Skeletal muscle satellite cell (primary cell): ENCODE measurements at regions not wholly inside any gene's neighbourhood (a gene's known extent, or its start where the extent isn't known, plus 50 kb on each side); places are given as distances from the start of the nearest gene placed in this dataset.

Experiments used
- H3K27me3 ChIP-seq: 2 replicates; pipeline ENCODE4 v1.7.0; 2013; ENCODE audit warnings: low read length; ENCODE audit not compliant: control insufficient read depth, insufficient read depth
- H3K36me3 ChIP-seq: 2 replicates; pipeline ENCODE4 v1.7.0; 2013; ENCODE audit warnings: mild to moderate bottlenecking, control low read depth, low read length; ENCODE audit not compliant: insufficient read depth
- H3K4me1 ChIP-seq: 2 replicates; pipeline ENCODE4 v1.7.0; 2013; ENCODE audit warnings: low read length; ENCODE audit not compliant: control insufficient read depth, insufficient read depth
- H3K4me2 ChIP-seq: 2 replicates; pipeline ENCODE4 v1.7.0; 2013; ENCODE audit warnings: mild to moderate bottlenecking, low read length
- H3K4me3 ChIP-seq: 2 replicates; pipeline ENCODE4 v1.7.0; 2013; ENCODE audit warnings: low read length
- H3K9ac ChIP-seq: 2 replicates; pipeline ENCODE4 v1.7.0; 2013; ENCODE audit warnings: mild to moderate bottlenecking, low read depth, low read length, moderate library complexity
- H3K9me3 ChIP-seq: replicated peaks from 2 replicates; pipeline ENCODE4 v1.7.0; 2013; ENCODE audit warnings: mild to moderate bottlenecking, control low read depth, low read length

DNA sequence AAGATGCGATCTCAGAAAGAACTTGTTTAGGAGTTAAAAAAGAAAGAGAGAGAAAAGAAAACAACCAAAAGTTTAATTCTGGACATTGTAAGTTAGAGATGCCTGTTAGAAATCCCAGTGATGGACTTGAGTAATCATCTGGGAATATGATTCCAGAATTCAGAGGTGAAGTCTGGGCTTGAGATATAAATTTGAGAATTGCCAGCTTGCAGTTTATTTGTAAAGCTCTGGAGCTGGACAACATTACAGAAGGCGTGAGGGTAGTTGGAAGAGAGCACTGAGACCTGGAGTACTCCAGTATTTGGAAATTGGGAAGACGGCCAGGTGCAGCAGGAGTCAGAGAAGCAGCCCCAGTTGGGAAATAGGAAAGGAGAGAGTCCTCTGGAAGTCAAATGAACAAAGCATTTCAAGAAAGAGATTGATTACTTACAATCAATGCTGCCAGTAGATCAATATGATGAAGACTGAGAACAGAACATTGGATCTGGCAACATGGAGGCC, 128.8 kb upstream of the ARHGAP28 start:
- Histone ChIP-seq H3K4me3 (no peak overlapping the region), H3K27me3 (no peaks in the 10 kb centered on the region), H3K4me2 (no peak overlapping the region), H3K36me3 (no peaks in the 10 kb centered on the region), H3K9ac (no peak overlapping the region), H3K9me3 (no peaks in the 10 kb centered on the region), H3K4me1 (no peaks in the 10 kb centered on the region)

DNA sequence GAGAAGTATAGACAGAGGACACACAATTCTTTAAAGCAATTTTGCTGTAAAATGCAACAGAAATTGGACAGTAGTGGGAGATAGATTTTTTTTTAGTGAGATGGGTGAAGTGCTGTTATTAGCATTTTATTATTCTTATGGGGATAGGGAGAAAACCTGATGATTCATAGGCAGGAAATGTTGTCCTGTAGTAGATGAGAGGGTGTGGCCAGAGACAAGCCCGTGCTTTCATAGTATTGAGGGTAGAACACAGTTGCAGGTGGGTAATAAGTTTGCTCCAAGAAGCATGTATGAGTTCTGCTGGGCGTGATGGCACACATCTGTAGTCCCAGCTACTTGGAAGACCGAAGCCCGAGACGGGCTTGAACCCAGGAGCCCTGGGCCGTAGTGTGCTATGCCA, 128.3 kb upstream of the ARHGAP28 start:
- Histone ChIP-seq H3K36me3 (no peaks in the 10 kb centered on the region), H3K4me1 (no peaks in the 10 kb centered on the region), H3K4me2 (no peak overlapping the region), H3K9me3 (no peaks in the 10 kb centered on the region), H3K9ac (no peak overlapping the region), H3K4me3 (no peak overlapping the region), H3K27me3 (no peaks in the 10 kb centered on the region)

DNA sequence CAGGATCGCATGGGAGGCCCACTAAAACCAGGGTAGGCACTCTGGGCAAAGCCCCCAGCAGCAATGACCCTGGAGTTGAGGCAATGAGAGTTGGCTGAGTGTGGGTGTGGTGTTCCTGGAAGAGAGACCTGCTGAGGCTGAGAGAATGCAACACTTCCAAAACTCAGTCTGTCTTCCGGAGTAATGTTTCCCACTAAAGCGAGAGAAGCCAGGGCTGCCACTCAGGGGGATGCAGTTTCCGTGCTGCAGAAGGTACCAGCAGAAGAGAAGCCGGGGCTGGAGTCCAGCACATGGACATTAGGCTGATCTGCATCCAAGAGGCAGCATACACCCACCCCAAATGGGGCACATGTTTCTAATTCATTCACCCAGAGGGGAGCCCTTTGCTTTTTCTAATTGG, 127.2 kb upstream of the ARHGAP28 start:
- H3K36me3 ChIP-seq = no peaks in the 10 kb centered on the region
- H3K4me2 ChIP-seq = no peak overlapping the region
- H3K4me1 ChIP-seq = no peaks in the 10 kb centered on the region
- H3K9ac ChIP-seq = no peak overlapping the region
- H3K4me3 ChIP-seq = no peak overlapping the region
- no peaks in the 10 kb centered on the region for H3K27me3 ChIP-seq
- no peaks in the 10 kb centered on the region for H3K9me3 ChIP-seq

DNA sequence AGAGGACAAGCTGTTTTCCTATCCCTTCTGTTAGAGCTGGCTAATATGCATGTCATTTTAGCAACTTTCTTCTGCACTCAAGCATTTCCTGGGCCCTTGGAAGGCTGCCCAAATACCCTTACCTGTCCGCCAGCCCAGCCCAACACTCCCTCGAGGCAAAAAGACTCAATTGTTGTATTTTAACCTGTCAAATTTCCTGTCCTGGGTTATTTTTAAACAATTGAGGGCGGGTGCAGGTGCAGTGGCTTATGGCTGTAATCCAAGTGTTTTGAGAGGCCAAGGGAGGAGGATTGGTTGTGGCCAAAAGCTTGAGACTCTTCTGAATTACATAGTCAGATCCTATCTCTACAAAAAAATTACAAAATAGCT, 125.0 kb upstream of the ARHGAP28 start:
- no peaks in the 10 kb centered on the region for H3K9me3 ChIP-seq
- no peak overlapping the region for H3K4me2 ChIP-seq
- H3K9ac ChIP-seq = no peak overlapping the region
- no peaks in the 10 kb centered on the region for H3K36me3 ChIP-seq
- no peaks in the 10 kb centered on the region for H3K27me3 ChIP-seq
- H3K4me1 ChIP-seq = no peaks in the 10 kb centered on the region
- H3K4me3 ChIP-seq = no peak overlapping the region

DNA sequence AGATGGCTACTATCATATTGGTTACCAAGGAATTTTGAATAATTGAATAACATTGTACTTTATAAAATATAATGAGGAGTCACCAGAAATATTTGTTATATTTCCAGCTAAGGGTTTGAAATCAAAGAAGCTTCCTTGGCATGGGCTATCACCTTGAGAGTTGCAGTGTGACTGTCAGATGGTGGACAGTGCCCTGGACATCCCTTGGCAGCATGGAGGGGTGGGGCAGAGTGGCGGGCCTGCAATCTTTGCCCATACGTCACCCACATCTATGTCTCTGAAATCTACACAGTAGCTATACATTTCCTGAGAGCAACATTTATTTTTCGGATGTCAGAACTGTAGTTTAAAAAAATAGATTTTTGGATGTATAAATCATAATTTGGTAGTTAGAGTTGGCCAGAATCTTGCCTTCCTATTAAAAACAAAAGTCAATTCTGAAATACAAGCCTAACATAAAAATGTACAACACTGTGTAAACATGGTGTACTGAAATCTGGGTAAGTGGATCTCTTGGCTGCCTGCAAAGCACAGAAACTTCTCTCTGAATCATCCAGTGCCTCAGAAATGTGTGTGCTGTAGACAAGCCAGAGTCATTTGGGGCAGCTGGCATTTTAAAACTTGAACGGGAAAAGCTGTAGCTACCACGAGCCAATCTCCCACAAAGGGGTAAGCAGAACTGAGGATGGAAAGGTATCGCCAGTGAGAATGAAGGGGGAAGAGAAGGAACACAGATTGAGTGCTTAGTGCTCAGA, 124.2 kb upstream of the ARHGAP28 start:
- Histone ChIP-seq H3K36me3 (no peaks in the 10 kb centered on the region), H3K4me1 (no peaks in the 10 kb centered on the region), H3K27me3 (no peaks in the 10 kb centered on the region), H3K4me2 (no peak overlapping the region), H3K9ac (no peak overlapping the region), H3K9me3 (no peaks in the 10 kb centered on the region), H3K4me3 (no peak overlapping the region)

DNA sequence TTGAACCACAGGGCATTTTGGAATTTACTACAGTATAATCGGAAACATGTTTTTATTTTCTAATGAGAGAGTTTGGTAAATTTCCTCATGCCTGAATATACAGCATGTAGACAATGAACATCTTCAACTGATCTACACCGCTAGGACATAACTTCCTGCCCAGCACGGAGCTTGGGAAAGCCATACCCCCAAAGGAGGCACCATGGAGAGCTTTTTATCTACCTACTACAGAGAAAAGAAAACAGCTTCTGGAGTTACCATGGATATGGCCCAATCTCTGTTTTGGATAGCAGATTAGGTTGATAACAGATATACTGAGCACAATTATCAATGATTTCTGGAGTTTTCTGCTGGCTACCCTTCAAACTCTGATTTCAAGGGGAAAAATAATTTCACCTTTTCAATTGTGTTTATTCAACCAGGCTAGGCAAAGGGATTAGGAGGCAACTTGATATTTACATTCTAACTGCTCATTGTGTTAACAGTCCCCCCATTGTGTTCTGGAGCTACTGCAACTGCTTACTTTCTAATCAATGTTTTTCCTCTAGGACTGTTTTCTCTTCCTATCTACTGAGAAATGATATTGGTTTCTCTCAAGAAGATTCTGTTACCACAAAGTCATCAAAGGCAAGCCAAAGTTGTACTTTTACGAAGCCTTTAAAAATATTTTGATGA, 123.0 kb upstream of the ARHGAP28 start:
- H3K27me3 ChIP-seq = no peaks in the 10 kb centered on the region
- H3K4me3 ChIP-seq = no peak overlapping the region

DNA sequence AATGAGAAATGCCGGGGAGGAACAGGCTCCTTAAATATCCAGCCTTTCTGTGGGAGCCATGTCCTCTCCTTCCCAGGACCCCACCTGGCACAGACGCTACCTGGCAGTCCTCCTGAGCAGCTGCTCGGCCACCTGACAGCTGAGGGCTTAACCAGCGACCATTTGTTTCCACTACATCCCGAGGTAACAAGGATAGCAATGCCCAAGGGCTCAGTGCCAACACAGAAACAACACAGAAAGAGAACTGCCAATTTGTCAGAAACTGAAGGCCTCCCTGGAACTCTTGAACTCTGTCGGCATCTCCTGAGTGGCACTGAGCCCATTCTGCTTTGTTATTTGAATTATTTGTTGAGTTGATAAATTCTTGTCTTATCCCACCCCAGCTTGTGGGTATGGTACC, 122.2 kb upstream of the ARHGAP28 start:
- Histone ChIP-seq H3K9ac (no peak overlapping the region), H3K4me1 (no peaks in the 10 kb centered on the region), H3K9me3 (no peaks in the 10 kb centered on the region), H3K4me3 (no peak overlapping the region), H3K36me3 (no peaks in the 10 kb centered on the region), H3K4me2 (no peak overlapping the region), H3K27me3 (no peaks in the 10 kb centered on the region)

More for the DNA sequence above, 123.0 kb upstream of the ARHGAP28 start:
- no peaks in the 10 kb centered on the region for H3K4me1 ChIP-seq
- H3K4me2 ChIP-seq = no peak overlapping the region
- no peaks in the 10 kb centered on the region for H3K9me3 ChIP-seq
- H3K9ac ChIP-seq = no peak overlapping the region
- no peaks in the 10 kb centered on the region for H3K36me3 ChIP-seq

DNA sequence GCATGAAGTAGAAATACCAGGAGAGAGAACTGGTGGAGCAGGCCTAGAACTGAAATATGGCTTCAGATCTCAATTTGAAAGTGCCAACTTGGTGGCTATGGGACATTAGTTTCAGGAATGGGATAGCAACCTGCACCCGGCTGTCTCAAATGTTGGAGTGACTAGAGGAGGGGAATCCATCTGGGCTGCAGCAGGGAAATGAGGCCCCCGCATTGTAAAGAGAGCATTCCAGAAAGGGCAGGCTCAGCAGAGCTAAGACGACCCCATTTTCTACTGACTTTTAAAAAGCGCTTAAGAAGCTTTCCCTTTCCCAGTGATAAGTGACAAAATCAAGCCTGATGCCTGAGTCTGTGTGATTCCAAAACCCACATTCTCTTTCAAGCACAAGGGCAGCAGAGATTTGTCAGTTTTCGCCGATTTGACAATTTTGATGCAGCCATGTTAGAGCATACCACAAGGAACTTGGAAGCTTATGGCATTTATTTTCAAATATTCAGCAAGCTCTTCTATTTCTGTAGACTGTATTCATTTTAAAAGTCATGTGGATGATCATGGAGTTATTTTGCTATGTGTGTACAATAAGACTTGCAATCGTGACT, 119.8 kb upstream of the ARHGAP28 start:
- no peak overlapping the region for H3K9ac ChIP-seq

DNA sequence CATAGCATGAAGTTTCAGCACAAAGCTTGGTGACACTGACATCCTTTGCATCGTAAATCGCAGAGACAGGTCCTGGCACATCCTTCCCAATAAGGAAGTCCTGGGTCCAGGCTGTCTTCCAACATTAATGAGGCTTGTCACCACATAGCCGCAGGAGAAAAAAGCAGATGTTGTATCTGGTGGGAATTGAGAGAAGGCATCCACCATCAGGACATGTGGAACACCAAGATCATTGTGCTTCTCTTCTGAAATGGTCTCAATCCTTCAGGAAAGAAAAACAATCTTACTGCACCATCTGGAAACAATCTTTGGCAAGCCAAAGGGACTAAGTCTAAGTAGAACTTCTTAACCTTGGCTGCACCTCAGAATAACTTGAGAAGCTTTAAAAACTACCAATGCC, 119.0 kb upstream of the ARHGAP28 start:
- Histone ChIP-seq H3K27me3 (no peaks in the 10 kb centered on the region), H3K9ac (no peak overlapping the region), H3K9me3 (no peaks in the 10 kb centered on the region), H3K4me3 (no peak overlapping the region), H3K4me2 (no peak overlapping the region), H3K4me1 (no peaks in the 10 kb centered on the region), H3K36me3 (no peaks in the 10 kb centered on the region)

More for the DNA sequence above, 119.8 kb upstream of the ARHGAP28 start:
- H3K27me3 ChIP-seq = no peaks in the 10 kb centered on the region
- no peaks in the 10 kb centered on the region for H3K9me3 ChIP-seq
- no peaks in the 10 kb centered on the region for H3K4me1 ChIP-seq
- H3K4me2 ChIP-seq = no peak overlapping the region
- H3K36me3 ChIP-seq = no peaks in the 10 kb centered on the region
- H3K4me3 ChIP-seq = no peak overlapping the region

DNA sequence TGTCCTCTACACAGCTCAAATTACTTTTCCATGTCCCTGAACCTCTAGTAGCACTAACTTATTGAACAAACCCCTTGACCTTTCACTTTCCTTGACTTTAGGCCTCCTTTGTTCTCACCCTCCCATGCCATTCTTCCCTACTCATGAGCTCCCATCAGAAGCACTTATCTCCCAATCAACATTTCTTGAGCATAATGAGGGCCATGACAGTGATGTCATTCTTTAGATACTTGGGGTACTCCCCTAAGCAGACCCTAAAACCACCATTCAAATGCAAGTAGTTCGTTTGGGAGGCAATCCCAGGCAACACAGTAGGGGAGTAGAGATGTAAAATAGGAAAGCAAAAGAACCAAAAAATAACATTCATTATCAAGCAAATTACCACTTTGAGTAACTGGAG, 115.9 kb upstream of the ARHGAP28 start:
- H3K9me3 ChIP-seq = no peaks in the 10 kb centered on the region
- no peak overlapping the region for H3K4me2 ChIP-seq
- H3K4me1 ChIP-seq = no peaks in the 10 kb centered on the region
- H3K27me3 ChIP-seq = no peaks in the 10 kb centered on the region
- no peak overlapping the region for H3K4me3 ChIP-seq
- H3K36me3 ChIP-seq = no peaks in the 10 kb centered on the region
- H3K9ac ChIP-seq = no peak overlapping the region

DNA sequence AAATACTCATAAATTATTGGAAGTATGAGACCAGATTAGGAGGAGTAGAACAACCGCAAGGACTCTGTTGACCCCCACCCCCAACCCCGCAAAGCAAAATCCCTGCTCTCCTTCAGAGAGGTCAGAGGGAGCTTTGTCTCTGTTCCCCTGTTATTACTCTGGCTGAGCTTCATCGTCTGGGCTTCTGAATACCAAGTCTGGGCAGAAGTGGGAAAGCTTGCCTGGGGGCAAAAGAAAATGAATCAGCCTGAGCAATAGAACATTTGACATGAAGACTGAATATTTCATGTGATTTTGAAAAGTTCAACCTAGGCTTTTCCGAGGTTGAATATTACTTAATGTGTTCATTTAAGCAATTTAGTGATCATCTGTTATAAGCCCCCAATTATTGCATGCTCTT, 114.6 kb upstream of the ARHGAP28 start:
- no peak overlapping the region for H3K9ac ChIP-seq
- H3K4me2 ChIP-seq = no peak overlapping the region
- H3K36me3 ChIP-seq = no peaks in the 10 kb centered on the region
- no peaks in the 10 kb centered on the region for H3K9me3 ChIP-seq
- H3K4me3 ChIP-seq = no peak overlapping the region
- no peaks in the 10 kb centered on the region for H3K27me3 ChIP-seq
- H3K4me1 ChIP-seq = no peaks in the 10 kb centered on the region
